Nephron (organoid): ENCODE measurements at regions not wholly inside any gene's neighbourhood (a gene's known extent, or its start where the extent isn't known, plus 50 kb on each side); places are given as distances from the start of the nearest gene placed in this dataset.

ENCODE experiments used
- H3K27ac Mint-ChIP-seq, 3 experiments: 2 replicates each; pipeline ENCODE4 v1.8.0; 2020; ENCODE audit warnings: mixed read lengths in 3 of 3, mild to moderate bottlenecking in 2 of 3, moderate library complexity in 1 of 3
- H3K27me3 Mint-ChIP-seq: 2 replicates; pipeline ENCODE4 v1.8.0; 2021; ENCODE audit warnings: low read depth, mild to moderate bottlenecking, moderate library complexity, mixed read lengths
- H3K36me3 Mint-ChIP-seq: 2 replicates; pipeline ENCODE4 v1.8.0; 2020; ENCODE audit warnings: low read depth, mixed read lengths
- H3K4me1 Mint-ChIP-seq: 2 replicates; pipeline ENCODE4 v1.8.0; 2020; ENCODE audit warnings: mixed read lengths
- H3K4me3 Mint-ChIP-seq, 3 experiments: 2 replicates each; pipeline ENCODE4 v1.8.0; 2020; ENCODE audit warnings: mild to moderate bottlenecking in 3 of 3, mixed read lengths in 3 of 3, moderate library complexity in 2 of 3
- H3K9me3 Mint-ChIP-seq: 2 replicates; pipeline ENCODE4 v1.8.0; 2020; ENCODE audit warnings: mixed read lengths
- TF ChIP-seq, protein P1 (sequence below), 3 experiments: fragments of 200-600 bp; sonication (generic); IDR thresholded peaks; one replicate each; pipeline ENCODE4 v1.5.0; 2021; ENCODE audit warnings: antibody characterized with exemption in 3 of 3; ENCODE audit not compliant: unreplicated experiment in 3 of 3

DNA sequence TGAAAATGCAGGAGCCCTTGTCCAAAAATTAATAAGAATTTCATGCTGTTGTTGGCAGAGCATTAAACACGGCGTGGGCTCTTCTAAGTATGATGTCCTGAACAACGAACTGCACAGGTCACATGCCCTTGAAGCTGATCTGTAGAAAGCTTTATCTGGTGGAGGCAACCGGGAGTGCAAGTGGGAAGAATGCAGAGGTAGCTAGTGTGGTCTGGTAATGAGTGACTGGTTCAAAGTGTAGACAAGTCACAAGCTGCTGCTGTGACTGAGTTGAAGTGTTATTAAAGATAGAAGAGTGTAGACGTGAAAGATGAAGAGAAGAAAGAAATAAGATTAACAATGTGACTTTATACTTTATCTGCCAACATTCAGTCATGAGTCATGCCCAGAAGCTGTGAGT, 361.9 kb downstream of the TTLL7 start:
- H3K9me3 Mint-ChIP-seq = no peaks in the 10 kb centered on the region
- no peak overlapping the region for H3K4me3 Mint-ChIP-seq
- H3K27ac Mint-ChIP-seq = no peak overlapping the region
- H3K36me3 Mint-ChIP-seq = no peaks in the 10 kb centered on the region
- peaks cover 5% of the 10 kb centered on the region for H3K27me3 Mint-ChIP-seq
- TF ChIP-seq, protein P1, sequence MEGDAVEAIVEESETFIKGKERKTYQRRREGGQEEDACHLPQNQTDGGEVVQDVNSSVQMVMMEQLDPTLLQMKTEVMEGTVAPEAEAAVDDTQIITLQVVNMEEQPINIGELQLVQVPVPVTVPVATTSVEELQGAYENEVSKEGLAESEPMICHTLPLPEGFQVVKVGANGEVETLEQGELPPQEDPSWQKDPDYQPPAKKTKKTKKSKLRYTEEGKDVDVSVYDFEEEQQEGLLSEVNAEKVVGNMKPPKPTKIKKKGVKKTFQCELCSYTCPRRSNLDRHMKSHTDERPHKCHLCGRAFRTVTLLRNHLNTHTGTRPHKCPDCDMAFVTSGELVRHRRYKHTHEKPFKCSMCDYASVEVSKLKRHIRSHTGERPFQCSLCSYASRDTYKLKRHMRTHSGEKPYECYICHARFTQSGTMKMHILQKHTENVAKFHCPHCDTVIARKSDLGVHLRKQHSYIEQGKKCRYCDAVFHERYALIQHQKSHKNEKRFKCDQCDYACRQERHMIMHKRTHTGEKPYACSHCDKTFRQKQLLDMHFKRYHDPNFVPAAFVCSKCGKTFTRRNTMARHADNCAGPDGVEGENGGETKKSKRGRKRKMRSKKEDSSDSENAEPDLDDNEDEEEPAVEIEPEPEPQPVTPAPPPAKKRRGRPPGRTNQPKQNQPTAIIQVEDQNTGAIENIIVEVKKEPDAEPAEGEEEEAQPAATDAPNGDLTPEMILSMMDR (IDR thresholded peaks at IDR 0.05; ENCODE audit: unreplicated experiment in 3 of 3) = no peak
- H3K4me1 Mint-ChIP-seq = peaks cover 37% of the 10 kb centered on the region

DNA sequence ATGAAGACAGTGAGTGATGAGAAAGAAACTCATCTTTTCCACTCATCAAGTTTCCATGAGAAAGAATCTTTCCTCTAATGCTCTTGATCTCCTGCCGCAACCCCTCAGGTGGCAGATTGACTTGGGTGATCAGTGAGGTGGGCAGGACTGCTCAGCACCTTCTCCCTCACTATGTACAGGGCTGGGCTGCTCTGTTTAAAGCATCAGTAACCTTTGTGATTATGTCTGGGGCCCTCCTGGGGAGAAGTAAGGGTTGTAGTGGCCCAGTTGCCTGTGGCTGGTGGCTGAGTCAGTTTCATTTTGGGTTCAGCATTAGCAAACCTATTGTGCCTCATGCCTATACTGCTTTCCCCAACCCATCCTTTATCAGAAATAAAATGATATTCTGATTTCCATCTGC, 366.0 kb downstream of the TTLL7 start:
- Mint-ChIP-seq H3K27ac (no peak overlapping the region), H3K4me3 (no peak overlapping the region), H3K9me3 (peaks cover 5% of the 10 kb centered on the region), H3K36me3 (no peaks in the 10 kb centered on the region), H3K4me1 (peaks cover 3% of the 10 kb centered on the region), H3K27me3 (peaks cover 12% of the 10 kb centered on the region)
- TF ChIP-seq, protein P1 (IDR thresholded peaks at IDR 0.05; ENCODE audit: unreplicated experiment in 3 of 3) = no peak

DNA sequence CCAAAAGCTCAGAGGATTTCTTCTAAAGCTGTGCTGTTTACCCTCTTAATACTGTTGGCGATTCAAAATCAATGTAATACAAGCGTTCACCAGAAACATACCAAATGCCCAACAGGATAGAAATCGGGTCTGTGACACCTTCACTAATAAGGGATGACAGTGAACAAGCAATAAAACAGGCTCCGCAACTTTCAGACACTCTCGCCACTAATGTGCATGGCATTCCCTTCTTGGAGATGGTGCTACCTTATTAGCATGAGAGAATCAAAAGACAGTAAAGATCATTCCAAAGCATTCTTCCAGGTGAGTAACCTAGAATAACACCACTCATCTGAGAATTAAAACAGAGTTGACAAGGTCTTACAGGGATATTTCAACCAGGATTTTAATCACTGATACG, 367.1 kb downstream of the TTLL7 start:
- Mint-ChIP-seq H3K36me3 (no peaks in the 10 kb centered on the region), H3K4me1 (peaks cover 3% of the 10 kb centered on the region), H3K9me3 (peaks cover 5% of the 10 kb centered on the region), H3K27ac (no peak overlapping the region), H3K4me3 (no peak overlapping the region), H3K27me3 (peaks cover 12% of the 10 kb centered on the region)
- TF ChIP-seq, protein P1 (IDR thresholded peaks at IDR 0.05; ENCODE audit: unreplicated experiment in 3 of 3) = no peak

DNA sequence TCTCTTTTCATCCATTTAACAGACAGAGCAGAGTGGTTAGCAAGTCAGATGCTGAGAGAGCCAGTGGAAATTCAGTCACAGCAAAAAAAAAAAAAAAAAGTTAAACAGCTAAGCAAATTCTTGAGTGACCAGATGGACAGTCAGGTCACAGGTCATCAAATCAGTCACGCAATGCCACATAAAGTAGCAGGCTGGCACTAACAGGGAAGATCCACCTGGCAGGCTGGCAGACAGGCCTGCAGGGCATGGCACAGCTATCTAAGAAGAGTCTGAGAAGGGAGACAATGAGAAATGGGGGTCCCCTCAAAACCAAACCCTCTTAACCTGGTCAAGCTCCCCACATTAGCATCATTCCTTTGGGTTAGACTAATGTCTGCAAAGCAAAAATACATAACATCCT, 371.9 kb downstream of the TTLL7 start:
- Mint-ChIP-seq H3K27me3 (peaks cover 7% of the 10 kb centered on the region), H3K4me3 (no peak overlapping the region), H3K4me1 (peaks cover 13% of the 10 kb centered on the region), H3K36me3 (no peaks in the 10 kb centered on the region), H3K9me3 (peaks cover 5% of the 10 kb centered on the region), H3K27ac (no peak overlapping the region)
- TF ChIP-seq, protein P1 (IDR thresholded peaks at IDR 0.05; ENCODE audit: unreplicated experiment in 3 of 3) = no peak

DNA sequence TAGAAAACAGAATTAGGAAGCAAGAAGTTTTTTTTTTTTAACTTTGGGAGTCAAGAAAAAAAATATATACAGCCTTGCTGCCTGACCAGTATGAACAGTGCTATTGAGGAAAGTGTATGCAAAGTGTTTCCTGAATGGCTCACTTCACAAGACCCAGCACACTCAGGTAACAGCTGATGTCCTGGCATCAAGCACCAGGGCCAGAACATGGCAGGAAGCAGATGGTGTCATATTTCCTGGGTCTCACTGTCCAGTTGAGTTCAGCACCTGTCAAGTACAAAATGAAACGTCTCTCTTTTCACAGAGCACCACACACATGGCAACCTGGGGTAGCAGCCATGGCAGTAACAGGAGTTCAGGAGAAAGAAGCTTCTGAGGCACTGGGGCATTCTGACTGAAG, 372.3 kb downstream of the TTLL7 start:
- no peaks in the 10 kb centered on the region for H3K36me3 Mint-ChIP-seq
- TF ChIP-seq, protein P1 (IDR thresholded peaks at IDR 0.05; ENCODE audit: unreplicated experiment in 3 of 3) = no peak
- no peak overlapping the region for H3K4me3 Mint-ChIP-seq
- no peak overlapping the region for H3K27ac Mint-ChIP-seq
- peaks cover 5% of the 10 kb centered on the region for H3K9me3 Mint-ChIP-seq
- peaks cover 5% of the 10 kb centered on the region for H3K27me3 Mint-ChIP-seq
- peaks cover 13% of the 10 kb centered on the region for H3K4me1 Mint-ChIP-seq

DNA sequence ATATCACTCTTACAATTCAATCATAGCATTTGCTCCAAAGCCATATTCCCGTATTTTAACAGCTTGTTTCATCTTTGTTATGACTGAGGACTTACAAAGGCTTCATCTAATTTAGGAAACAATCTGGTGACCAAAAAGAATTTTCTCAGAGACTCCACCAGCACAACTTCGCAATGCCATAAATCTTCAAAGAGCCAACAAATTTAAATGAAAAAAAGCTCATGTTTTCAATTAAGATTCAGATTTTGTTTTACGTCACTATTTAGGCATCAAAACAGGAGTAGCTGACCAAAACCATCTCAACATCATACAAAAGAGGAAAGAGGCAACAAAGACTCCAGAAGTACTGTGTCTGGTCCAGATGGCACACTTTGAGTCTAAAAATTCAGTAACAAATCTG, 373.3 kb downstream of the TTLL7 start:
- Mint-ChIP-seq H3K4me3 (no peak overlapping the region), H3K4me1 (peaks cover 13% of the 10 kb centered on the region), H3K27ac (no peak overlapping the region), H3K36me3 (no peaks in the 10 kb centered on the region), H3K27me3 (peaks cover 5% of the 10 kb centered on the region), H3K9me3 (peaks cover 5% of the 10 kb centered on the region)
- TF ChIP-seq, protein P1 (IDR thresholded peaks at IDR 0.05; ENCODE audit: unreplicated experiment in 3 of 3) = no peak
